GM12891 (cell line): ENCODE measurements at regions not wholly inside any gene's neighbourhood (a gene's known extent, or its start where the extent isn't known, plus 50 kb on each side); places are given as distances from the start of the nearest gene placed in this dataset.
"Not testable (repeated sequence)": the region's sequence is repeated elsewhere in the genome, so short reads cannot be mapped to it uniquely, and the experiment has no call there.

Experiments used
- PAX5 ChIP-seq: IDR thresholded peaks from 2 replicates; pipeline ENCODE4 v1.6.1; 2011; ENCODE audit warnings: low read length, moderate library complexity, mild to moderate bottlenecking; ENCODE audit not compliant: insufficient read depth, severe bottlenecking
- POLR2A ChIP-seq: IDR thresholded peaks from 2 replicates; pipeline ENCODE4 v1.6.1; 2011; ENCODE audit warnings: low read depth, low read length, control low read depth
- POLR2AphosphoS5 ChIP-seq: IDR thresholded peaks from 2 replicates; pipeline ENCODE4 v1.6.1; 2011; ENCODE audit warnings: low read depth, low read length, control low read depth
- POU2F2 ChIP-seq: IDR thresholded peaks from 2 replicates; pipeline ENCODE4 v1.6.1; 2011; ENCODE audit warnings: low read depth, mild to moderate bottlenecking, control low read depth, low read length, moderate library complexity

DNA sequence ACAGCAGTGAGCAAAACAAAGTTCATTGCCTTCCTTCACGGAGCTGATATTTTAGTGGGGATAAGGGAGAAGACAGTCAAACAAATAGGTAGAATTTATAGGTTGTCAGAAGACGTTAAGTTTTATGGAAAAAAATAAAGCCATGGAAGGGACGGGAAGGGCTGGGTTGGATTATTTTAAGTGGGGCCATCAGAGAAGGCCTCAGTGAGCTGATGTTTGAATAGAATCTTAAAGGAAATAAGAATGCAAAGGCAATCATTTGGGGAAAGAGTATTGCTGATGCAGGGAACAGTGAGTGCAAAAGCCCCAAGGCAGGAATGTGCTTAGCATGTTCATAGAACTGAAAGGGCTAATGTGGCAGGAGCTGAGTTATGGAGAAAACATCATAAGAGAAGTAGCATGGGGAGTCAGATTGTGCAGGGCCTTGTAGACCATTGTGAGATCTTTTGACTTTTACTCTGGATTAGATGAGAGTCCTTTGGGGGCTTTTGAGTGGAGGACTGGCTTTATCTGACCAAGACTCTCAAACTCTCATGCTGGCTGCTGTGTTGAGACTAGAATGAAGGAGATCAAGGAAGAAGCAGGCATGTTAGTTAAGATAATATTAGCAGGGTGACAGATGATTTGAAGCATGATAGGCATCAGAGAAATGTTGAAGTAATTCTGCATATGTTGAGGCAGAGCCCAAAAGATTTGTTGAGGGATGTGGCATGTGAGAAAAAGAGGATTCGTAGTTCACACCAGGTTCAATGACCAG lies 104.5 kb upstream of the TPTE start:
- not testable (repeated sequence) for TF ChIP-seq POLR2A, PAX5, POLR2AphosphoS5, POU2F2
